ENCODE measurements at regions not wholly inside any gene's neighbourhood (a gene's known extent, or its start where the extent isn't known, plus 50 kb on each side); places are given as distances from the start of the nearest gene placed in this dataset.
"Not testable (repeated sequence)": the region's sequence is repeated elsewhere in the genome, so short reads cannot be mapped to it uniquely, and the experiment has no call there.

GRCh38 chr1:841671-842425 lies 81.9 kb upstream of the SAMD11 start:
- Mint-ChIP-seq H3K4me3 (peak overlapping the region; percentile 57 to 85 (median 76)), H3K4me1 (peaks cover 37 to 78% (median 72%) of the 10 kb centered on the region in 4 donors), H3K27ac (peak overlapping the region; percentile 88 to 95 (median 93))
- H3K27me3 Mint-ChIP-seq, POLR2A ChIA-PET, H3K9me3 Mint-ChIP-seq, H3K36me3 Mint-ChIP-seq: not testable (repeated sequence)
- ATAC-seq, result peak; percentile 77
- peak in 4 of 10 donors; percentile 17 to 43 (median 32) for DNase-seq

GRCh38 chr1:842799-843198 lies 80.9 kb upstream of the SAMD11 start:
- H3K9me3 Mint-ChIP-seq, POLR2A ChIA-PET, H3K27me3 Mint-ChIP-seq, DNase-seq, ATAC-seq, H3K36me3 Mint-ChIP-seq: not testable (repeated sequence)
- H3K27ac Mint-ChIP-seq, result peak overlapping the region; percentile 88 to 98 (median 94)
- peak overlapping the region; percentile 40 to 85 (median 74) for H3K4me3 Mint-ChIP-seq
- H3K4me1 Mint-ChIP-seq, result peaks cover 33 to 80% (median 69%) of the 10 kb centered on the region in 4 donors

GRCh38 chr1:843946-844345 lies 79.8 kb upstream of the SAMD11 start:
- Mint-ChIP-seq H3K4me3 (peak overlapping the region; percentile 43 to 79 (median 66)), H3K4me1 (peaks cover 25 to 72% (median 62%) of the 10 kb centered on the region in 4 donors), H3K27ac (peak overlapping the region; percentile 88 to 98 (median 94))
- ATAC-seq, H3K9me3 Mint-ChIP-seq, DNase-seq, H3K36me3 Mint-ChIP-seq, H3K27me3 Mint-ChIP-seq, POLR2A ChIA-PET: not testable (repeated sequence)

- peaks cover 23 to 66% (median 58%) of the 10 kb centered on the region in 4 donors for H3K4me1 Mint-ChIP-seq
- ATAC-seq, result peak; percentile 49 to 64
- H3K9me3 Mint-ChIP-seq, result no peaks in the 10 kb centered on the region
- peaks cover 0 to 11% (median 0%) of the 10 kb centered on the region in 3 donors for H3K36me3 Mint-ChIP-seq
- DNase-seq, result peak in 5 of 10 donors; percentile 10 to 51 (median 22)
- H3K4me3 Mint-ChIP-seq, result peak overlapping the region; percentile 43 to 79 (median 66)
- H3K27ac Mint-ChIP-seq, result peak overlapping the region; percentile 88 to 98 (median 94)
- no peaks in the 10 kb centered on the region for H3K27me3 Mint-ChIP-seq
- POLR2A ChIA-PET, result interaction anchor here (0.9 kb wide), 1 partner anchor 25 kb away, joined by 4 read pairs; no protein-coding TSS in a partner anchor
Observed at GRCh38 chr1:844472-845026, 79.2 kb upstream of the SAMD11 start.

- Mint-ChIP-seq H3K4me1 (peaks cover 21 to 57% (median 50%) of the 10 kb centered on the region in 4 donors), H3K27ac (peak overlapping the region in 9 of 10 donors; percentile 29 to 80 (median 67))
- H3K4me3 Mint-ChIP-seq, result not testable (repeated sequence)
Observed at GRCh38 chr1:845641-846040, 78.1 kb upstream of the SAMD11 start.

GRCh38 chr1:849873-850272 lies 73.8 kb upstream of the SAMD11 start:
- H3K27ac Mint-ChIP-seq, result peak overlapping the region in 1 of 10 donors; percentile 18
- ATAC-seq, H3K27me3 Mint-ChIP-seq, H3K9me3 Mint-ChIP-seq, DNase-seq, H3K4me3 Mint-ChIP-seq, POLR2A ChIA-PET: not testable (repeated sequence)
- peaks cover 0 to 36% (median 3%) of the 10 kb centered on the region in 3 donors for H3K36me3 Mint-ChIP-seq
- peaks cover 4 to 21% (median 12%) of the 10 kb centered on the region in 4 donors for H3K4me1 Mint-ChIP-seq

More at GRCh38 chr1:845641-846040, 78.1 kb upstream of the SAMD11 start:
- POLR2A ChIA-PET, DNase-seq, H3K27me3 Mint-ChIP-seq, H3K9me3 Mint-ChIP-seq, ATAC-seq: not testable (repeated sequence)
- peaks cover 0 to 15% (median 0%) of the 10 kb centered on the region in 3 donors for H3K36me3 Mint-ChIP-seq

- Mint-ChIP-seq H3K36me3 (peaks cover 0 to 40% (median 3%) of the 10 kb centered on the region in 3 donors), H3K4me1 (peaks cover 6 to 19% (median 10%) of the 10 kb centered on the region in 4 donors)
- ATAC-seq, DNase-seq, POLR2A ChIA-PET, H3K27ac Mint-ChIP-seq, H3K27me3 Mint-ChIP-seq, H3K4me3 Mint-ChIP-seq, H3K9me3 Mint-ChIP-seq: not testable (repeated sequence)
Observed at GRCh38 chr1:850318-850717, 73.4 kb upstream of the SAMD11 start.

- H3K9me3 Mint-ChIP-seq, POLR2A ChIA-PET, H3K27ac Mint-ChIP-seq, H3K27me3 Mint-ChIP-seq, DNase-seq, H3K4me3 Mint-ChIP-seq, ATAC-seq: not testable (repeated sequence)
- peaks cover 2 to 14% (median 5%) of the 10 kb centered on the region in 4 donors for H3K4me1 Mint-ChIP-seq
- H3K36me3 Mint-ChIP-seq, result peaks cover 0 to 44% (median 3%) of the 10 kb centered on the region in 3 donors
Observed at GRCh38 chr1:851398-851797, 72.3 kb upstream of the SAMD11 start.

- H3K27me3 Mint-ChIP-seq, ATAC-seq, H3K4me3 Mint-ChIP-seq, H3K9me3 Mint-ChIP-seq, DNase-seq, H3K27ac Mint-ChIP-seq, POLR2A ChIA-PET: not testable (repeated sequence)
- Mint-ChIP-seq H3K4me1 (peaks cover under 1 to 13% (median 6%) of the 10 kb centered on the region in 4 donors), H3K36me3 (peaks cover 0 to 44% (median 3%) of the 10 kb centered on the region in 3 donors)
Observed at GRCh38 chr1:851841-852240, 71.9 kb upstream of the SAMD11 start.

- H3K9me3 Mint-ChIP-seq, POLR2A ChIA-PET, ATAC-seq, DNase-seq, H3K27me3 Mint-ChIP-seq: not testable (repeated sequence)
- H3K27ac Mint-ChIP-seq, result peak overlapping the region in 1 of 10 donors; percentile 70
- H3K4me3 Mint-ChIP-seq, result peak overlapping the region in 1 of 10 donors; percentile 22
- peaks cover 8 to 14% (median 12%) of the 10 kb centered on the region in 4 donors for H3K4me1 Mint-ChIP-seq
- H3K36me3 Mint-ChIP-seq, result peaks cover 0 to 31% (median 3%) of the 10 kb centered on the region in 3 donors
Observed at GRCh38 chr1:855202-855981, 68.3 kb upstream of the SAMD11 start.

- H3K27ac Mint-ChIP-seq, result peak overlapping the region in 3 of 10 donors; percentile 16 to 62 (median 32)
- not testable (repeated sequence) for H3K27me3 Mint-ChIP-seq
Observed at GRCh38 chr1:856541-857057, 67.1 kb upstream of the SAMD11 start.

More at GRCh38 chr1:856541-857057, 67.1 kb upstream of the SAMD11 start:
- DNase-seq, H3K4me3 Mint-ChIP-seq, H3K9me3 Mint-ChIP-seq, POLR2A ChIA-PET, ATAC-seq: not testable (repeated sequence)
- peaks cover 8 to 14% (median 12%) of the 10 kb centered on the region in 4 donors for H3K4me1 Mint-ChIP-seq
- H3K36me3 Mint-ChIP-seq, result peaks cover 0 to 31% (median 3%) of the 10 kb centered on the region in 3 donors

Data from naive thymus-derived CD8-positive, alpha-beta T cell (primary cell).